Right cardiac atrium (tissue), 5 donors: ENCODE measurements at regions not wholly inside any gene's neighbourhood (a gene's known extent, or its start where the extent isn't known, plus 50 kb on each side); places are given as distances from the start of the nearest gene placed in this dataset.

Experiments
- ATAC-seq, 2 donors: fragments of 200-7000 bp; cut with Tn5 transposase; one replicate each; pipeline versions ENCODE4 v1.8.0 to v1.9.1; 2020; ENCODE audit warnings: moderate library complexity in 2 of 2, mild to moderate bottlenecking in 1 of 2
- DNase-seq, 3 donors: peaks; one replicate each; pipeline ENCODE4 v3.0.0-alpha.2; 2020
- H3K27ac ChIP-seq: one replicate; pipeline ENCODE4 v1.5.1; 2013; ENCODE audit warnings: mild to moderate bottlenecking, low read length, control low read depth, moderate library complexity
- H3K27me3 ChIP-seq: one replicate; pipeline ENCODE4 v1.6.1; 2013; ENCODE audit not compliant: control insufficient read depth, insufficient read depth
- H3K4me1 ChIP-seq: one replicate; pipeline ENCODE4 v1.6.1; 2013; ENCODE audit warnings: low read length; ENCODE audit not compliant: control insufficient read depth, insufficient read depth
- H3K4me3 ChIP-seq: one replicate; pipeline ENCODE4 v1.5.1; 2013; ENCODE audit warnings: low read length, control low read depth
- H3K9me3 ChIP-seq: one replicate; pipeline ENCODE4 v1.6.1; 2013; ENCODE audit warnings: low read length; ENCODE audit not compliant: control insufficient read depth
- WGBS: extraction: QIAGEN DNeasy Blood & Tissue Kit; methylation state at CpG from one replicate; pipeline ENCODE4 v1.1.7; 2013; 5-methylcytosine and 5-hydroxymethylcytosine counted together
- intact Hi-C, 4 donors: fragments of 100-400 bp; cut with DNase I; formaldehyde crosslinking; loops; one replicate each; pipeline versions ENCODE4 v1.11.0 to v1.14.0; 2022 to 2023
- donor health status: healthy with polysubstance abuse.
- donor health status: DM: no; HTN: yes; CAD: no.
- donor health status: DM: no; HTN: no; CAD: no.
- donor health status: DM: no; HTN: yes; CAD: no; lungs with severe emphysema.
- donor health status: DM: yes; HTN: yes; CAD: no.

GRCh38 chr7:22666732-22667131 lies 60.3 kb upstream of the IL6 start:
- intact Hi-C loops, result no loop called here

DNA sequence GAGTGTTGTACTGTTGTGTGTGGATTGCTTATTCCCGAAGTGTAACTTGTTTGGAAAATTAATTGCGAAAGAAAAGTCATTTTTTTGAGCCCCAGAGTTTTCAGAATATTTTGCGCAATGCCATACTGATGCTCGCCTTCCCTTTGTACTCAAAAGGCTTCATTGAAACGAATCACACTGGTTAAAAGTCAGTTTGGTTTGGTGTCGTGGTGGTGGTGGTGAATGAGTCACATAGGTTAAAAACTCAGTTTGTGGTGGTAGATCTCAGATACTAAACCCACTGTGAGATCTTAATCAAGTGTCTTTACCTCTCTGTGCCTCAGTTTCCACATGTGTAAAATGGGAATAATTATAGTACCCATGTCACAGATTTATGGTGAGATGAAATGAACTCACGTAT lies 61.1 kb upstream of the IL6 start:
- Histone ChIP-seq H3K4me1 (no peaks in the 10 kb centered on the region), H3K9me3 (no peaks in the 10 kb centered on the region), H3K27ac (no peak overlapping the region), H3K4me3 (no peak overlapping the region), H3K27me3 (no peaks in the 10 kb centered on the region)
- DNase-seq (no peak), ATAC-seq (no peak)
- 92% methylated on average over 7 of the region's 7 CpGs for WGBS
- intact Hi-C loops, result no loop called here

More at GRCh38 chr7:22666732-22667131, 60.3 kb upstream of the IL6 start:
- WGBS, result 50% methylated on average over 1 of the region's 1 CpG
- H3K9me3 ChIP-seq, result no peaks in the 10 kb centered on the region
- no peak overlapping the region for H3K4me3 ChIP-seq
- no peaks in the 10 kb centered on the region for H3K27me3 ChIP-seq
- ATAC-seq (no peak), DNase-seq (no peak)
- no peaks in the 10 kb centered on the region for H3K4me1 ChIP-seq
- no peak overlapping the region for H3K27ac ChIP-seq

DNA sequence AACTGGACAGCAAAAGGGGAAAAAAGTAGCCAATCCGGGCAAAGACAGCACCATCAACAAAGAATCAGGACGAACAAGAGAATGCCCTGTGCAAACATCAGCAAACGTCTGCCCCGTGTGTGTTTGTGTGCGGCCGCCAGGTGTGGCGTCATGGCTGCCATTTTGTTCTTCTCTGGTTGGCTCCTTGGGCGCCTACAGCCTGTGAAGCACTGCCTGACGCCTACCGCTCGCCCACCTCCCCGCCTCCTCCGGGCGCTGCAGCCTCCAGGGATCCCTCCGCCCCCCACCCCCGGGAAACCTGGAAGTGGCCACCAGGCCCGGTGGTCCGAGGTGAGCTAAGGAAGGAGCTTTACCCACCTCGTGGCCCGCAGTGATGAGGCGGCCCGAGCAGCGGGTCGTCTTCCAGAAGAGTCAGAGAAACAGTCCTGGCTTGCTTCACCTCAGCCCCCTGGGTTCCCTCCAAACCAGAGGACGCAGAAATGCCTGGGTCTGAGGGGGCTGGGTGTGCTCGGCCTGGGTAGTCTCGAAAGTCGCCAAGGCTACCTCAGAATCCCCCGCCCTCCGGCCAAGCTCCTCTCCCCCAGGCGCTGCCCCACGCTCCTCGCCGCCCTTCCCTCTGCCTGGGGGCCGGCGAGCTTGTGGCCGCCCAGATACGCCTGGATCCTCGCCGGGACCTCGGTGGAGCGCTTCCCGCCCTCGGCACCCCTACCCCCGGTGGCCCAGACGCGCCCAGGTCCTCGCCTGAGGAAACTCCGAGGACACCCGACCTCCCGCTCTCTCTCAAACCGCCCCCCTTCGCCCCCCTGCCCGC lies 61.8 kb upstream of the IL6 start:
- Histone ChIP-seq H3K4me1 (no peaks in the 10 kb centered on the region), H3K4me3 (no peak overlapping the region), H3K27ac (no peak overlapping the region), H3K9me3 (no peaks in the 10 kb centered on the region), H3K27me3 (no peaks in the 10 kb centered on the region)
- intact Hi-C loops, result no loop called here
- ATAC-seq, result no peak
- peak in 1 of 3 donors; percentile 44 for DNase-seq
- WGBS, result 93% methylated on average over 54 of the region's 54 CpGs

DNA sequence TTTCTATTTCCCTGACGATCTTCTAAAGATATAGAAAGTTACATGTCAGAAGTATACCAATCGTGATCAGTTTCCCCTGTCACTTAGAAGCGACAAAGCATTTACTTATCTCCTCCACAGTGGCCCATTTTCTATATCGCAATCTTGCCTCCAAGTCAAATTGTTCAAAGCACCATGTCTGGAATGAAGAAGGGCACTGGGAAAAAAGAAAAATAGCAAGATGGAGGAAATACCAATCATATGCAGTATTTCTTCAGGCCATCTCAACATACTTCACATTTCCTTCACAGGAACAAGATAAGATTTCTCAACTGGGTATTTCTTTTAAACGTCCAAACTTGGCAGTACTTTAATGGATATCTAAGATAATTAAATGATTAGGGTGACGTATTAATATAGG lies 63.3 kb upstream of the IL6 start:
- H3K9me3 ChIP-seq, result no peaks in the 10 kb centered on the region
- no peak overlapping the region for H3K27ac ChIP-seq
- H3K27me3 ChIP-seq, result no peaks in the 10 kb centered on the region
- intact Hi-C loops, result no loop called here
- WGBS, result 63% methylated on average over 6 of the region's 6 CpGs
- H3K4me3 ChIP-seq, result no peak overlapping the region
- ATAC-seq (no peak), DNase-seq (no peak)
- no peaks in the 10 kb centered on the region for H3K4me1 ChIP-seq

DNA sequence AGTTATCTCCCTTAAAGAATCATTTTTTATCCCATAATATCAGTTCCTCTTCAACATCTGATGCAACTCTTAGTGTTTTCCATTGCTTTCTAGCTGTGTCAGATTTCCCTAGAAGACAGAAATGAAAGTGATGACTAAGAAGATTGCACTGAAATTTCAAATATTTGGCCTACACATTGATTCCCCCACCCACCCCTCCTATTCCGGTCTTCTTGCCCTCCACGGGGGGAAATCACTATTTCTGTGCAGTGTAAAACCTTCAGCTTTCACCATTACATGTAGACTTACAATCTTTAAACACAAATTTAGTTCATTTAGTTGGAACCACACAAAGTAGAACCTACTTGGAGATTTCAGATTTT lies 63.7 kb upstream of the IL6 start:
- no peak overlapping the region for H3K27ac ChIP-seq
- H3K27me3 ChIP-seq, result no peaks in the 10 kb centered on the region
- no peaks in the 10 kb centered on the region for H3K4me1 ChIP-seq
- intact Hi-C loops, result no loop called here
- H3K9me3 ChIP-seq, result no peaks in the 10 kb centered on the region
- peak in 1 of 2 donors; percentile 26 for ATAC-seq
- WGBS, result 58% methylated on average over 2 of the region's 2 CpGs
- H3K4me3 ChIP-seq, result no peak overlapping the region
- DNase-seq, result no peak

DNA sequence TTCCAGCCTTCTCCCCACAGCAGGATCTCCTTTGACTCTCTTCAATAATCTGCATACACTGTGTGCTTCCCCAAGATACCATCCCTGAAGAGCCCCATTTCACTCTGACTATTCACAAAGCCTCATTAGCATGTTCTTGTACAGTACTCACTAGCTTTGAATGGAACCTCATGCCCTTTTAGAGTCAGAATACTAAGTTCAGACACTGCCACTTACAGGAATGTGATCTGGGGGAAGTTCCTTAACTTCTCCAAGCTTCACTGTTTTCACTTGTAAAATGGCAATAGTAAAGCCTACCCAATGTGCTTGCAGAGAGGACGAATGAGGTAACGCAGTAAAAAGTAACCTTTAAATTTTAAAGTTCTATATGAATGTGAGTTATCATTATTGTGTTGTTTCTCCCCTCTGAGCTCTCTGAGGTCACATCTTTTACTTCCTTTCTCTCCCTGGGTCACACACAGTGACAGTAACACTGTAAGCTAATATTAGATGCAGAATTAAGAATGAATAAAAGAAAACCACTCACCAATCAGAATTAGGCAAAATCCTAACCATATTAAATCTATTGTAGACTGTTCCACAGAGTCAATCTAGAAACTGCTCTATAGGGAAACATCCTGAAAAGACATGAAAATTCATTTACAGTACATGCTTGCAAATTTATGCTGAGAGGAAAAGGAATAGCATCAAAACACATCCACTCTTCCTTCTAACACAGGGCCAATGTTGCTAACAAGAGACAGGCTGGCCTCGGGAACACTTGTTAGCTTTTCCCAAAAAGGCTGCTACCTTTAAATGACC lies 64.2 kb upstream of the IL6 start:
- 67% methylated on average over 3 of the region's 3 CpGs for WGBS

GRCh38 chr7:22662036-22662435 lies 65.0 kb upstream of the IL6 start:
- H3K4me1 ChIP-seq, result no peaks in the 10 kb centered on the region
- H3K27me3 ChIP-seq, result no peaks in the 10 kb centered on the region
- H3K4me3 ChIP-seq, result no peak overlapping the region
- ATAC-seq (no peak), DNase-seq (no peak)
- intact Hi-C loops, result no loop called here
- no peaks in the 10 kb centered on the region for H3K9me3 ChIP-seq
- H3K27ac ChIP-seq, result no peak overlapping the region

More for the DNA sequence above, 64.2 kb upstream of the IL6 start:
- intact Hi-C loops, result no loop called here
- no peaks in the 10 kb centered on the region for H3K4me1 ChIP-seq
- no peak for DNase-seq
- no peaks in the 10 kb centered on the region for H3K27me3 ChIP-seq
- H3K27ac ChIP-seq, result no peak overlapping the region
- no peak for ATAC-seq
- H3K4me3 ChIP-seq, result no peak overlapping the region
- H3K9me3 ChIP-seq, result no peaks in the 10 kb centered on the region

- DNase-seq, result no peak
Observed at GRCh38 chr7:22660732-22661131, 66.3 kb upstream of the IL6 start.

GRCh38 chr7:22660293-22660692 lies 66.7 kb upstream of the IL6 start:
- Histone ChIP-seq H3K27me3 (no peaks in the 10 kb centered on the region), H3K4me3 (no peak overlapping the region), H3K27ac (no peak overlapping the region), H3K9me3 (no peaks in the 10 kb centered on the region), H3K4me1 (no peaks in the 10 kb centered on the region)
- 98% methylated on average over 1 of the region's 1 CpG for WGBS
- ATAC-seq, result no peak
- intact Hi-C loops, result no loop called here
- DNase-seq, result no peak

More at GRCh38 chr7:22660732-22661131, 66.3 kb upstream of the IL6 start:
- Histone ChIP-seq H3K4me3 (no peak overlapping the region), H3K4me1 (no peaks in the 10 kb centered on the region), H3K27me3 (no peaks in the 10 kb centered on the region), H3K27ac (no peak overlapping the region), H3K9me3 (no peaks in the 10 kb centered on the region)
- ATAC-seq, result no peak
- intact Hi-C loops, result no loop called here
- WGBS, result 74% methylated on average over 3 of the region's 3 CpGs

DNA sequence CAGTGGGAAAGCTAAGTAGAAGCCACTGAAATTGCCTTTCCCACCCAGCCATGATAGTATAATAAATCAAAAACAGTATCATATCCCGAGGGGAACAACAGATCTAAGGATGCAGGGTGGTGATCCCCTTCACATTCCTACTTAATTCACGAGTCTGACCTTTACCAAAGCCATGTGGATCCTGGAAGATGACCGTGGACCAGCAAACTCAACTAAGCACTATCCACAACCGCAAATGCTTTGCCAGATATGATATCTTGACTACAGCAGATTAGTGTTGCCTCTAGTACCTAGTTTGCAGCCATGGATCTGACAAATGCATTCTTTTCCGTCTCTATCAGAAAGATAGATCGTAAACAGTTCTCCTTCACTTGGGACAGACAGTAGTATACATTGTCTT lies 67.3 kb upstream of the IL6 start:
- no peaks in the 10 kb centered on the region for H3K9me3 ChIP-seq
- intact Hi-C loops, result no loop called here
- WGBS, result 80% methylated on average over 6 of the region's 6 CpGs
- H3K4me3 ChIP-seq, result no peak overlapping the region
- H3K4me1 ChIP-seq, result no peaks in the 10 kb centered on the region
- no peak overlapping the region for H3K27ac ChIP-seq
- no peaks in the 10 kb centered on the region for H3K27me3 ChIP-seq
- ATAC-seq, result no peak
- no peak for DNase-seq

DNA sequence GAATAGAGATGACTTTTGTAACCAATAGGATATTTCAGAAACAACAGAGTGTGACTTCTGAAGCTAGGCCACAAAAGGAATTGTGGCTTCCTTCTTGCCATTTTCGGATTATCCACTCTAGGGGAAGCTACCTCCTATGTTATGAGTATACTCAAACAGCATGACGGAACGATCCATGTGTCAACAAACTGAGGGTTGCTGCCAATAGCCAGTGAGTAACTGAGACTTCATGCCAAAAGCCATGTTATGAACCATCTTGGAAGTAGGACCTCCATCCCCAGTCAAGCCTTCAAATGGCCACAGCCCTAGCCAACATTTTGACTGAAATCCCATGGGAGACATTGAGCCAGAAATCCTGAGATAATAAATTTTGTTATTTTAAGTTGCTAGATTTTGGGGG lies 69.0 kb upstream of the IL6 start:
- H3K27me3 ChIP-seq, result no peaks in the 10 kb centered on the region
- intact Hi-C loops, result no loop called here
- H3K9me3 ChIP-seq, result no peaks in the 10 kb centered on the region
- no peaks in the 10 kb centered on the region for H3K4me1 ChIP-seq
- no peak for ATAC-seq
- 87% methylated on average over 3 of the region's 3 CpGs for WGBS
- H3K4me3 ChIP-seq, result no peak overlapping the region
- DNase-seq, result no peak
- no peak overlapping the region for H3K27ac ChIP-seq
